C4-2B (cell line): ENCODE measurements at regions not wholly inside any gene's neighbourhood (a gene's known extent, or its start where the extent isn't known, plus 50 kb on each side); places are given as distances from the start of the nearest gene placed in this dataset.

Source experiments
- H3K27ac ChIP-seq: fragments of 450-650 bp; 2 replicates; pipeline ENCODE4 v1.5.1; 2017
- ZFX ChIP-seq: fragments of 450-650 bp; IDR thresholded peaks from 2 replicates; pipeline ENCODE4 v1.6.1; 2017
- TF ChIP-seq, protein P1 (sequence below): fragments of 450-650 bp; conservative IDR thresholded peaks from 2 replicates; pipeline ENCODE4 v1.5.1; 2017; ENCODE audit warnings: mild to moderate bottlenecking

DNA sequence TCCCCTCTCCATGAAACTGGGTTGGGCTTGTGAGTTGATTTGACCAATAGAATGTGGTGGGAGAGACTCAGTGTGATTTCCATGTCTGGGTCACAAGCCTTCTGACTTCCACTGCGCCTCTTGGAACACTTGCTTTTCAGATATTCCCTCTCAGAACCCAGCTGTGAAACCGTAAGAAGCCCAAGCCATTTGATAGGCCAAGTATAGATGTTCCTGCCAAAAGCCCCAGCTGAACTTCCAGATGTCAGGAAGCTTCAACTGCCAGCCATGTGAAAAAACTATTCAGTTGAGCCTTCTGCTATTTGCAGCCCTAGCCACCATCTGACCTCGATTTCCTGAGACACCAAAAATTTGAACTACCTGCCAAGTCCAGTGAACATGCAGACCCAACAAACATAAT lies 387.8 kb upstream of the GJE1 start:
- TF ChIP-seq ZFX: no peak
- TF ChIP-seq, protein P1, sequence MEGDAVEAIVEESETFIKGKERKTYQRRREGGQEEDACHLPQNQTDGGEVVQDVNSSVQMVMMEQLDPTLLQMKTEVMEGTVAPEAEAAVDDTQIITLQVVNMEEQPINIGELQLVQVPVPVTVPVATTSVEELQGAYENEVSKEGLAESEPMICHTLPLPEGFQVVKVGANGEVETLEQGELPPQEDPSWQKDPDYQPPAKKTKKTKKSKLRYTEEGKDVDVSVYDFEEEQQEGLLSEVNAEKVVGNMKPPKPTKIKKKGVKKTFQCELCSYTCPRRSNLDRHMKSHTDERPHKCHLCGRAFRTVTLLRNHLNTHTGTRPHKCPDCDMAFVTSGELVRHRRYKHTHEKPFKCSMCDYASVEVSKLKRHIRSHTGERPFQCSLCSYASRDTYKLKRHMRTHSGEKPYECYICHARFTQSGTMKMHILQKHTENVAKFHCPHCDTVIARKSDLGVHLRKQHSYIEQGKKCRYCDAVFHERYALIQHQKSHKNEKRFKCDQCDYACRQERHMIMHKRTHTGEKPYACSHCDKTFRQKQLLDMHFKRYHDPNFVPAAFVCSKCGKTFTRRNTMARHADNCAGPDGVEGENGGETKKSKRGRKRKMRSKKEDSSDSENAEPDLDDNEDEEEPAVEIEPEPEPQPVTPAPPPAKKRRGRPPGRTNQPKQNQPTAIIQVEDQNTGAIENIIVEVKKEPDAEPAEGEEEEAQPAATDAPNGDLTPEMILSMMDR: no peak

DNA sequence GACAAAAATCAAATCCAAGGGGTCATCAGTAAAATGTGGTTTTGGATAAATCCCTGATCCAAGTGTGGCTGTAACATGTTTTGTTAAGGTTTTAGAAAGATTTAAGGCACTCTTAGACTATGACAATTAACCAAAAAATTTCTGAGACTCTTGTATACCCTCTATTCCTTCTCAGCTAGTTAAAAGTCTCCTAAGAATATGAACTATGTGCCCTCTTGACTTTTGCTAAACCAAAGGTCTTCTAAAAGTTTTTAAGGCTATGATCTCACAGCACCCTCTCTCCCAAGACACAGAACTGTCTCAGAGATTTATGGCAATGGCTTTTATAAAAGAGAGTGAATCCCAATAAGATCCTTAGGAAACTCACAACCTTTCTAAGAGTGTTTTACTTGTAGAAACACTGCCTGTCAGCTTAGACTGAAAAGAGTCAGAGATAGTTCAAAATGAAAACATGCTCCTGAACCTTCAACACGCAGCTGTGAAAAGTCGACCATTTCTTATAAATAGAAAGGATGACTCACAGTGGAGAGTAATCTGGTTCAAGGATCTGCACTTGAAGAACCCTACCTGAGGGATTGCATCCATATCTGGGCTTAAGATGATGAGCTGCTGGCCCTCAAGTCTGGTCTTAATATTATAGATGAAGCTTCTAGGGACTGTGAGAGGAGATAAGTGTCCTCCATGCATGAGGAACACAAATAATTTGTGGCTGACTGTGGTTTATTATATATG lies 388.4 kb upstream of the GJE1 start:
- TF ChIP-seq, protein P1: no peak
- no peak for TF ChIP-seq ZFX
- H3K27ac ChIP-seq: no peak overlapping the region

More for the DNA sequence above, 387.8 kb upstream of the GJE1 start:
- no peak overlapping the region for H3K27ac ChIP-seq

DNA sequence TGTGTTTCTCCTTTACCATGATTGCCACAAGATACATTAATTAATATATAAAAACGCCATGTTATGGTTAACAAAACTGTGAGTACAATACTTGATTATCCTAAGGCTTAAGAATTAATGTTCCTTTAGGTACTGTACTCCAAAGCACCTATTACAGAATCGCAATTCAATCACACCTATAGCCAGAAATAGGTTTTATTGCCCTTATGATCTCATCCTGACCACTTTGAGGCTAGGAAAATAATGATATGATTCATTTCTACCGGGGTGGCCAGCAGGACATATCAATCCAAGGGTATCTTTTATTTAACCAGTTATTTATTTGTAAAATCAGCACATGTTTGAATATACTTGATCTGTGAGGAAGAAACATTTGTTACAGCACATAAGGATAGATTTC lies 396.6 kb upstream of the GJE1 start:
- TF ChIP-seq, protein P1: no peak
- TF ChIP-seq ZFX: no peak
- H3K27ac ChIP-seq: no peak overlapping the region

DNA sequence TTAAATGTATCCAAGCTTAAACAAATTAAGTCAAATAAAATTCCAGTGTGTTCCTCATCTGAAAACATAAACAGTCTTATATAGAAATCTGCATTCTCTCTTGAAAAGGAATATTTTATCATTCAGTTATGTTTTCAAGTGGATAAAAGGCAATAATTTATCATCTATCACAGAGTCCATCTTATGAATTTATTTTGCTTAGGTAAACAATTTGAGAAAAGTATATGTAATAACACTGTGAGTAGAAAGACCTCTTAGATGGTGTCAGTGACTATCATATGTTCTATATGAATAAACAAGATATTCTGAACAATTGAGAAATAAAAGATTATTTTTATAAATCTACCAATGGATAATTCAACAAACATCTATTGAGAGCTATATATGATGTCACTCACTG lies 397.6 kb upstream of the GJE1 start:
- TF ChIP-seq ZFX: no peak
- TF ChIP-seq, protein P1: no peak
- H3K27ac ChIP-seq: no peak overlapping the region

DNA sequence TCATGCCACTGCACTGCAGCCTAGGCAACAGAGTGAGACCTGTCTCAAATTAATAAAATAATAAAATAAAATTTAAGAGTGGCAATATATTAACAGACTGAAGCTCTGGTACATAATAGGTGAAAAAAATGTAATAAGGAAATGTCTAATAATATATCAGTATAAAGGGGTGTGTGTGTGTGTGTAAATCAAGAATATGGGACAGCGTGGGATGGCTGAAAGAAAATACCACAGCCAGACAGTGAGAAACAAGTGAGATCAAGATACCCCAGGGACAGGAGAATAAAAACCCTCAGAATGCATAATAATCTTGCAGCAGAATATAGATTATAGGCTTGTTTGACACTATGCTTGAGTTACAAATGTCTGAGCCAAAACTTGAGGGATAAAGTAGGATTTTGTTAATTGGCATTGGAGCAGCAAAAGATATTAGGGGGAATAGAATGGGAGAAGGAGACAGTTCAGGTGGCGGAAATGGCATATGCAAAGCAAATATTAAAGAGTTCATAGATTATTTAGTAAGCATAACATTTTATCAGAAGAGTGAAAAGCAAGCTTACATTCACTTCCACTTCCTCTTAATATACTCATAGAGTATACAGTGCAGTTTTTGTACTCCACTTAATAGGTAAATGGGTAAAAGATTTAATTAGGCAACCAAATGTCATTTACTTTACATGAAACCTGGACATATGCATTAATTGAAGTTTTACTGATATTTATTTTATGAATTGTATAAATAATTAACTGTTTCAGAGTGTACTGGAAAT lies 398.5 kb upstream of the GJE1 start:
- H3K27ac ChIP-seq: no peak overlapping the region
- no peak for TF ChIP-seq ZFX
- TF ChIP-seq, protein P1: no peak

DNA sequence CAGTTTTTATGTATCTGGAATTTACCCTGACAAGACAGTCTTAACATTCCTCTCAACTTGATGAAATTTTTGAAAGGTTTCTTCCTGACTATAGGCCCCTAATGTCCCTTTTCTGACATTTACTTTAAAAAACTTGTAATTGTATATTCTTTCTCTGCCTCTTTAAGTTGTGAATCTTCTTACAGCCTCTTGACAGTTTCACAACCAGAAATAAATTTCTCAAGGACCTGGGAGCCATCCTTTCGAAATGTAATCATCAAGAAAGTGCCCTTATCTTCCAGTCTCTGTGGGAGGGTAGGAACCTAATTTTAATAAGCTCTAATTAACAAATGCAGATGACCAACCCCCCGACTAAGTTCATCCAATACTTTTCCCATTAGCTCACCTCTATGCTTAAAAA lies 403.6 kb upstream of the GJE1 start:
- TF ChIP-seq, protein P1: no peak
- TF ChIP-seq ZFX: no peak
- no peak overlapping the region for H3K27ac ChIP-seq

DNA sequence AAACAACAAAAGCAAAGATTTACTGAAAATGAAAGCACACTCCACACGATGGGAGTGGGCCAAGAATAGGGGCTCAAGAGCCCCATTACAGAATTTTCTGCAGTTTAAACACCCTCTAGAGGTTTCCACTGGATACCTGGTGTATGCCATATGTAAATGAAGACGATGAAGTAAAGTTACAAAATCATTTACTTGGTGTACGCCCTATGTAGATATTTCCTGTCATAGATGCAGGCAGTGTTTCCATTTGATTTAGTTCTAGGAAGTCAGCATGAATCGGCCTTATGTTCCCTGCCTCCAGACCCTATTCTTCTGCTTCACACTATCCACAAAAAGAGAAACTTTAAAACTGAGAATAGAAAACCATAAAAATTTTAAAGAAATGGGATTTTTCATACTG lies 404.4 kb upstream of the GJE1 start:
- H3K27ac ChIP-seq: no peak overlapping the region
- TF ChIP-seq, protein P1: no peak
- TF ChIP-seq ZFX: no peak
